GM18502 (cell line): ENCODE measurements at regions not wholly inside any gene's neighbourhood (a gene's known extent, or its start where the extent isn't known, plus 50 kb on each side); places are given as distances from the start of the nearest gene placed in this dataset.

Source experiments
- ATAC-seq: cut with Tn5 transposase; IDR thresholded peaks from one replicate; pipeline ENCODE4 v1.9.1; 2021; ENCODE audit warnings: mild to moderate bottlenecking; ENCODE audit not compliant: unreplicated experiment, poor library complexity

GRCh38 chr11:92512204-92512569, 287.6 kb downstream of the FAT3 start:
- ATAC-seq = no peak

DNA sequence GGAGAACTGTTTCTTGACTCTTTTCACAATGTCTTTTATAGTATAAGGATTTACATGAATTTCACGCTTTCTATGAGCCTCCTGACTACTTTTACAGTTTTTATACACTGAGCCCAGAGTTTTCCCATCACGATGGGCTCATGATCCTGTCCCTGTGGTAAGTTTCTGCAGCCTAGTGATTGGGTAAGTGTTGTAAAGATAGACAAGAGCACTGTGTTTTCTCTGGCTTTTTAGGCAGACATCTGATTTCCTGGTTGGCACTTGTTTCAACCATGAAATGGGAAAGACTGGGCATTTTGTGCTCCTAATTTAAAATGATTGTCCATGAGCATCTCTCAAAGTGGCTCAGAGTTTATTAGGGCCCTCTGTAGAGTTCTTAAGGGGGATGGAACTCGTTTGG, 299.0 kb downstream of the FAT3 start:
- no peak for ATAC-seq

DNA sequence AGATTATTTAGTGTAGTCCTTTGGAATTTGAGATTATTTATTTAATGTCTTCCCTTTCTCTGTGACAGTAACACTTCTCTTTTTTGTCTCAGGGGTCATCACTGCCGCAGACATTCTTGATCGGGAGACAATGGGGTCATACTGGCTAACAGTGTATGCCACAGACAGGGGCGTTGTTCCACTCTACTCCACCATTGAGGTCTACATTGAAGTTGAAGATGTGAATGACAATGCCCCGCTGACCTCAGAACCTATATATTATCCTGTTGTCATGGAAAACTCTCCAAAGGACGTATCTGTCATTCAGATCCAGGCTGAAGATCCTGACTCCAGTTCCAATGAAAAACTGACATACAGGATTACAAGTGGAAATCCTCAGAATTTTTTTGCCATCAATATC, 299.9 kb downstream of the FAT3 start:
- no peak for ATAC-seq

DNA sequence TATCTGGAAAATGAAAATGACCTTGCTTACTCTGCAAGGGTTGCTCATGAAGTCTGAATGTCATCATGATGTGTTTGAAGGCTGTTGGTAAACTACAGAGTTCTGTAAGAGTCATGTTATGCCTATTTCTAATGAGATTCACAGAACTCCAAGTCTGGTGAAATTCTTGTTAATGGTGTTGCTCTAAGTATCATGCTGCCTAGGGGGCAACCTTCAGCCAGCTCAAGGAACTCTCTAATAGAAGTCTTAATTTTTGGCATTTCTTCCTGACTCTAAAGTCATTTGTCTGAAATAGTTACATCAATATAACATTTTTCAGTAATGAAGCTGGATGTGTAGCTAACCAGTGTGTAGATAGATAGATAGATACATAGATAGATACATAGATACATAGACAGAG, 302.8 kb downstream of the FAT3 start:
- no peak for ATAC-seq

GRCh38 chr11:92528001-92528400, 303.4 kb downstream of the FAT3 start:
- no peak for ATAC-seq

GRCh38 chr11:92531065-92531739, 306.6 kb downstream of the FAT3 start:
- ATAC-seq = no peak

- no peak for ATAC-seq
These were observed 309.2 kb downstream of the FAT3 start for GRCh38 chr11:92533657-92534335.

DNA sequence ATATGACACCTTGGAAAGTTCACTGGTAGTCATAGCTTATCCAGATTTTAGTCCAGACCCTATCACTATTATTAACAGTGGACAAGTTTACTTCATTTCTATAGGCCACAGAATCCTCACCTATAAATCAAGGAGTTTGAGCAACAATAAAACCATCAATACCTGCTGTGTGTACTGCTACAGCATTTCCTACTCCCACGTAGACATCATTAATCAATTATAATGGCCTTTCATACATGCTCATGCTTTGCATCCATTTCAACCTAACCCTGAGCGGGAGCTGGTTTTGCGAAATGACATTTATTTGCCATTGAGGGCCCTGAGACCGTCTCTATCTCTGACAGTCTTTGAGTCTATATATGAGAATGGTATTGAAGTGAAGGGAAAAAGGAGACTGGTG, 312.3 kb downstream of the FAT3 start:
- no peak for ATAC-seq

DNA sequence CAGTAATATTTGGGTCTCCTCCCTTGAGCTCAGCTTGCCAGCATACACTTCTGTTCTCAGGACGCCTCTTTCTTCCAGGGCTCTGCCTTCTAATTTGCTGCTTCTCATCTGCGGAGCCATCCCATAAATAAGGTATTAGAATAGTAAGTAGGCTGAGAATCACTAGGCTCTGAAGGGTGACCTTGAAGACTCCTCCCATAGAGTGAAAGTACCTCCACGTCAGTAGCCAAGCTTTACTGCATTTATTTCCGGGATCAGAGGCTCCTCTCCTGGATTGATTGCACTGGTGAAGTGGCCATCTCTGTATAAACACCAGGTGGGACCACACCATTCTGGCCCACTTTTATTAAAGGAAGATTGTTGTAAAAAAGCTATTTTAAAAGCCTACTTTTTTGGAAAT, 315.5 kb downstream of the FAT3 start:
- ATAC-seq = no peak

DNA sequence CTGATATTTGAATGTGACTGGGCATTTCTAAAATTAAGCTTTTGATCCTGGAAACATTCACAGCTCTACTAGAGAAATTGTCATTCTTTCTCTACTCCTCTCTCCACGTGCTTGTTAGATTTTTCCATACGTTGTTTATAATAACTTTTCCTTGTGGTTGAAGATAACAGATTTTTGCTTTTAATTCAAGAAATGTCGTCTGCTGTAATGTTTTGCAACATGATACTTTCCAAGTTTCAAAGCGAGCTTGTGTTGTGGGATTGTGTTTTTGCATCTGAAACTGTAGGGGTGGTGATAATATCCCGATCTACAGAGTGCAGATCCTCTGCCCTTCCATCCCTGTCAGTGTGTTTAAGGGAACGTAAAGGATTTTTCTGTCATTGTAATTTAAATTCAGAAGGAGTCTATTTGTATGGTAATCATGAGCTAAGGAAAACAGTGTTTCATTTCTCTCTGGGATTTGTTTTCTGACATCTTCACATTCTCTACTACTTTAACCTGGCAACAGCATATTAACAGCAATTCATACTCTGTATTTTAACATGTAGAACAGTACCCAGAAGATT, 321.4 kb downstream of the FAT3 start:
- no peak for ATAC-seq

DNA sequence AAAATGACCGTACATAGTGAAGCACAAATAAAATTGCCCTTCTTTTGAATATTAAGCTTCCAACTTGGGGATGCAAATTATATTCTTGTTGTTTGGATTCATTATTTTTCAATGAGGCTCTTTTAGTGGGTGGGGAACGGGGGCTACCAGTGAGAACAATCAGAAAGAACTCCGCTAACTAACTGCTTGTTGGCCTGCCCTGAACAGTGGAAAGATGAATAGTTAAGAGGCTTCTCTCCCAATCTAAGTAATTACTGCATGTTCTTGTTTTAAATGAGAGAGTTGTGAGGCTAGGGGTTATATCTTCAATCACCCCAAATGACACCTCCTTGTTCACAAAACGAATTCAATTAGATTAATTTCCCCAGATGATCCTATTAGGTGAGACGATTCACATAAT, 322.0 kb downstream of the FAT3 start:
- ATAC-seq = no peak

DNA sequence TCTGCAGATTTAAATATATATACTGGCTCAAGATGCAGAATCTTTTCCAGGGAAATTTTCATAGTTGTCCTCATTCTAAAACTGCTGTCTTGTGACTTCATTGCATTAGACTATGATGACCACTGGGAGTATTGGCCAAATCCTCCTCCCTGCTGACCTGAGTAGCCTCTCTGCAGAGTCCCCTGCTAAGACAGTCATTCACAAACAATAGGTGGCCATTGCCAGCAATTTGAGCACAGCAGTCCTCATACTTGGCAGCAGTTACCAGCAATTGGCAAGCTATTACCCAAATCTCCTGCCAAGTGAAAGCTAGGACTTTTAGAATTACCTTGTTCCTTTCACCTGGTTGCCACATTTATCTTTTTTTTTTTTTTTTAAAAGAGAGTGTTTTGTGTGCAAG, 325.8 kb downstream of the FAT3 start:
- ATAC-seq = no peak

GRCh38 chr11:92550871-92551270, 326.3 kb downstream of the FAT3 start:
- no peak for ATAC-seq

- ATAC-seq = no peak
These were observed 328.3 kb downstream of the FAT3 start for GRCh38 chr11:92552942-92553341.

- no peak for ATAC-seq
These were observed 330.1 kb downstream of the FAT3 start for GRCh38 chr11:92554688-92555087.

DNA sequence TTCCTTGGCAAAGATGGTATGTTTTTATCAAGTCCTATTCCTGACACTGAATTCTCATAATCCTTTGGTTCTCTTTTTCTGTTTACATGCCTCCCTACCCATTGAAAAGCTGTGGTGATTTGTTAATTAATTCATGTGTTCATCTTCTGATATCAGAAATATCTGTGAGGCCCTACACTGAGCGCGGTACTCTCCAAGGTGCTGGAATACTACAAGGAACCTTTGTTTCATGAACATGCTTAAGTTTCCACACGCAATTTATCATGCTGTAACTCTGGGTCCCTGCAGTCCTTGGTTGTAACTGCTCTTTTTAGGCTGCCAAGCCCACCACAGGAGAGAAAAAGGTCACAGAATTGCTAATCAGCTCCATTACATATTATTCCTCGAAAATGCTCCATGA, 331.8 kb downstream of the FAT3 start:
- no peak for ATAC-seq

DNA sequence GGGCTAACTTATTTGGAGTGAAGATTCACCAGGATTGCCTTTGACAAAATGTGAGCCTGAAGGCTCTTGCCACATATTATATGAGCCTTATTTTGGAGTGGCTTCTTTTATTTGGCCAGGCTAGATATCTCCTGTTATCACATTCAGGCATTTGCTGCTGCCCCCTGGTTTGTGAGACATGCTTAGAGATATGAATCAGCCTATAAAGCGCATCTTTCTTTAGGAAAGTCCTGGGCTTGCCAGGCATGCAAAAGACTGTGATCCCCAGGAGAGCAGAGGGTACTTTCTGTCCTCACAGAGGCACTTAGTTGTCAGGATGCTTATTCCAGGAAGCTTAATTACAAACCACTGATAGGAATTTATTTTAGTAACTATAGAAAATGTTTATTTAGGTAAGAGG, 333.3 kb downstream of the FAT3 start:
- ATAC-seq = no peak

GRCh38 chr11:92558323-92558722, 333.7 kb downstream of the FAT3 start:
- no peak for ATAC-seq

DNA sequence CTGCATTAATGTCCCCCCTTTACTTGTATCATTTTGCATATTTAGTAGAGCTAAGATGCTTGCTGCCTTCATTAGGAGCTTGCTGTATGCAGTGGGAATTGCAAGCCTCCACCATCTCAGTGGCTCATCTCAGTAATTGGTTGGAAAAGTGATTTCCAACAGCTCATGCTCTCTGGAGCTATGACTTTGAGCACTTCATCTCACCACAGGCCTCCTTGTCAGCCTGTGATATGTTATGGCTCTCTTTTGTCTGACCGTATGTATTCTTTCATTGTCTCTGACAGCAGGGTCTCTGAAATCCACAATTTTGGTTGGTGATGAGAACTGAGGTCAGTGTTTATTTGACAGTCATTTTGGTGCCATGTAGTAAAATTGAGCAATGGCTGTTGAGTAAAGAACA, 345.1 kb downstream of the FAT3 start:
- no peak for ATAC-seq

- ATAC-seq = no peak
These were observed 347.9 kb downstream of the FAT3 start for GRCh38 chr11:92572559-92572958.

DNA sequence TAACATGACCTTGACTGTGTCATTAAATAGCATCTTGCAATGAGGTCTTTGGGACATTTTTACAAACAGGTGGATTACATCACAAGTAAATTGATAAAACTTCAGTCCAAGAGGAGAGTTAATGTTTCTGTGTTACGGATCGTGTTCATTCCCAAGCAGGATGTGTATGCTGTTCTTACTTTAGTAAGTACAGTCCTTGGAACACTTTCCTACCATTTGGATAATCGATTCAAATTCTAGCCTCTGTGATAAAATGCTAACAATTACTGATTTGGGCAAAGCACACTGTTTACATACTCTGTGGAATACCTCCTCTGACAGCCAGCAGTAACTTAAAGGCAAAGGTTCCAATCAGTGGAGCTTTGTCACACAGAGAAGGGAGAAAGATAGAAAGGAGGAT, 351.7 kb downstream of the FAT3 start:
- ATAC-seq = no peak

DNA sequence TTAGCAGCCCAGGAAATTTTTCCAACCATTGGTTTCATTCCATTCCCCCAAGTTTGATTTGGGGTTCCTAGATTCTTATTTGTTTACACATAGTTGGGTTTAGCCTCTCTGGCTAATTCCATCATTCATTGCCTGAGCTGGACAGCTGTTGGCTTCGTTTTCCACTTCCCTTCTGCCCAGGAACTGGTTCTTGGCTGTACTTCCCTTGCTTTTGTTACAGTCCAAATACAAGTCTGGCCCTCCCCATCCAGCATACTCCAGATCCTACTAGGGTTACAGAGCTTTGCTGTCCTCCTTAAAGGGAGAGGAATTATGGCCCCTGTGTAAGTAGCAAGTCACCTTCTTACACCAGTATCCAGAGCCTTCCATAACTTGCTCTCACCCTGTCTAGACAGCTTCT, 356.3 kb downstream of the FAT3 start:
- ATAC-seq = no peak
